H9 (cell line): ENCODE measurements at regions not wholly inside any gene's neighbourhood (a gene's known extent, or its start where the extent isn't known, plus 50 kb on each side); places are given as distances from the start of the nearest gene placed in this dataset.

Experiments used
- DNase-seq: peaks from one replicate; pipeline ENCODE4 v3.0.0-alpha.2; 2017
- H2AFZ ChIP-seq: one replicate; pipeline ENCODE4 v1.6.1; 2013; ENCODE audit warnings: mild to moderate bottlenecking, low read length, control low read depth, moderate library complexity
- H2AK5ac ChIP-seq: 2 replicates; pipeline ENCODE4 v1.6.1; 2013; ENCODE audit warnings: low read length, control low read depth, mixed read lengths; ENCODE audit not compliant: insufficient read length
- H2BK120ac ChIP-seq: one replicate; pipeline ENCODE4 v1.6.1; 2013; ENCODE audit warnings: low read depth, mild to moderate bottlenecking, low read length, control low read depth, inconsistent platforms; ENCODE audit not compliant: poor library complexity, severe bottlenecking
- H2BK12ac ChIP-seq: 2 replicates; pipeline ENCODE4 v1.6.1; 2013; ENCODE audit warnings: low read length, control low read depth, mixed read lengths, low read depth; ENCODE audit not compliant: insufficient read length
- H2BK15ac ChIP-seq: 2 replicates; pipeline ENCODE4 v1.6.1; 2013; ENCODE audit warnings: low read depth, low read length, control low read depth
- H2BK20ac ChIP-seq: one replicate; pipeline ENCODE4 v1.6.1; 2013; ENCODE audit warnings: low read depth, mild to moderate bottlenecking, low read length, control low read depth, inconsistent platforms; ENCODE audit not compliant: poor library complexity, severe bottlenecking
- H2BK5ac ChIP-seq: 2 replicates; pipeline ENCODE4 v1.6.1; 2013; ENCODE audit warnings: low read length, control low read depth, mixed read lengths; ENCODE audit not compliant: insufficient read length
- H3K14ac ChIP-seq: 2 replicates; pipeline ENCODE4 v1.6.1; 2013; ENCODE audit warnings: low read length, control low read depth; ENCODE audit not compliant: insufficient read depth
- H3K18ac ChIP-seq: 2 replicates; pipeline ENCODE4 v1.6.1; 2013; ENCODE audit warnings: low read depth, mild to moderate bottlenecking, mixed read lengths, low read length, control low read depth; ENCODE audit not compliant: insufficient read length
- H3K23ac ChIP-seq: 2 replicates; pipeline ENCODE4 v1.6.1; 2013; ENCODE audit warnings: low read length, control low read depth, mixed read lengths, low read depth; ENCODE audit not compliant: insufficient read length
- H3K23me2 ChIP-seq: 2 replicates; pipeline ENCODE4 v1.6.1; 2013; ENCODE audit warnings: low read depth, mild to moderate bottlenecking, mixed read lengths, low read length, control low read depth; ENCODE audit not compliant: insufficient read length, poor library complexity, severe bottlenecking
- H3K27ac ChIP-seq: 2 replicates; pipeline ENCODE4 v1.5.1; 2013; ENCODE audit warnings: low read length, control low read depth, mixed read lengths, low read depth; ENCODE audit not compliant: insufficient read length
- H3K27me3 ChIP-seq: 2 replicates; pipeline ENCODE4 v1.6.1; 2013; ENCODE audit warnings: low read length, control low read depth, inconsistent platforms; ENCODE audit not compliant: insufficient read depth
- H3K4ac ChIP-seq: 2 replicates; pipeline ENCODE4 v1.6.1; 2013; ENCODE audit warnings: low read depth, mild to moderate bottlenecking, control low read depth, inconsistent platforms, low read length, moderate library complexity
- H3K4me1 ChIP-seq: 2 replicates; pipeline ENCODE4 v1.6.1; 2013; ENCODE audit warnings: low read length, control low read depth, inconsistent platforms; ENCODE audit not compliant: insufficient read depth
- H3K4me2 ChIP-seq: 2 replicates; pipeline ENCODE4 v1.6.1; 2013; ENCODE audit warnings: low read length, control low read depth, mixed read lengths; ENCODE audit not compliant: insufficient read length, insufficient read depth
- H3K56ac ChIP-seq: 2 replicates; pipeline ENCODE4 v1.6.1; 2013; ENCODE audit warnings: low read depth, mild to moderate bottlenecking, mixed read lengths, low read length, control low read depth; ENCODE audit not compliant: insufficient read length
- H3K79me1 ChIP-seq: 2 replicates; pipeline ENCODE4 v1.6.1; 2013; ENCODE audit warnings: low read depth, mild to moderate bottlenecking, moderate library complexity, low read length, control low read depth, inconsistent platforms; ENCODE audit not compliant: insufficient read depth, poor library complexity, severe bottlenecking
- H3K79me2 ChIP-seq: 2 replicates; pipeline ENCODE4 v1.6.1; 2013; ENCODE audit warnings: low read length, control low read depth, inconsistent platforms; ENCODE audit not compliant: insufficient read depth
- H3K9ac ChIP-seq: 2 replicates; pipeline ENCODE4 v1.6.1; 2013; ENCODE audit warnings: low read length, control low read depth, mixed read lengths; ENCODE audit not compliant: insufficient read length; ENCODE audit errors: extremely low read depth
- H3K9me3 ChIP-seq: one replicate; pipeline ENCODE4 v1.6.1; 2013; ENCODE audit warnings: low read depth, low read length, inconsistent platforms; ENCODE audit not compliant: control insufficient read depth
- H3T11ph ChIP-seq: one replicate; pipeline ENCODE4 v1.6.1; 2013; ENCODE audit warnings: mild to moderate bottlenecking, low read length, control low read depth, inconsistent platforms
- H4K20me1 ChIP-seq: one replicate; pipeline ENCODE4 v1.6.1; 2013; ENCODE audit not compliant: control insufficient read depth, insufficient read length, insufficient read depth
- H4K5ac ChIP-seq: 2 replicates; pipeline ENCODE4 v1.6.1; 2013; ENCODE audit warnings: low read depth, mild to moderate bottlenecking, mixed read lengths, low read length, control low read depth; ENCODE audit not compliant: insufficient read length
- H4K8ac ChIP-seq: replicated peaks from 2 replicates; pipeline ENCODE4 v1.6.1; 2013; ENCODE audit warnings: low read length, control low read depth, mixed read lengths, low read depth; ENCODE audit not compliant: insufficient read length
- H4K91ac ChIP-seq: 2 replicates; pipeline ENCODE4 v1.6.1; 2013; ENCODE audit warnings: low read depth, mild to moderate bottlenecking, moderate library complexity, mixed read lengths, low read length, control low read depth; ENCODE audit not compliant: insufficient read length
- H3K27ac Mint-ChIP-seq, 3 experiments: 2 replicates in 2 of 3; 3 replicates in 1 of 3; pipeline ENCODE4 v1.8.0; 2020 to 2021; ENCODE audit warnings: mixed read lengths in 3 of 3, mild to moderate bottlenecking in 1 of 3, moderate library complexity in 1 of 3
- H3K27me3 Mint-ChIP-seq: 2 replicates; pipeline ENCODE4 v1.8.0; 2021; ENCODE audit warnings: low read depth, mild to moderate bottlenecking, moderate library complexity, mixed read lengths
- H3K36me3 Mint-ChIP-seq, 3 experiments: 2 replicates in 2 of 3; 3 replicates in 1 of 3; pipeline ENCODE4 v1.8.0; 2020 to 2021; ENCODE audit warnings: low read depth in 3 of 3, mixed read lengths in 3 of 3; ENCODE audit not compliant: insufficient read depth in 1 of 3
- H3K4me1 Mint-ChIP-seq, 2 experiments: 2 replicates each; pipeline ENCODE4 v1.8.0; 2020; ENCODE audit warnings: mixed read lengths in 2 of 2
- H3K4me3 Mint-ChIP-seq, 2 experiments: 2 replicates in 1 of 2; 3 replicates in 1 of 2; pipeline ENCODE4 v1.8.0; 2020 to 2021; ENCODE audit warnings: mild to moderate bottlenecking in 2 of 2, mixed read lengths in 2 of 2, moderate library complexity in 1 of 2
- H3K9me3 Mint-ChIP-seq, 2 experiments: 2 replicates in 1 of 2; 3 replicates in 1 of 2; pipeline ENCODE4 v1.8.0; 2020; ENCODE audit warnings: mild to moderate bottlenecking in 2 of 2, mixed read lengths in 2 of 2, moderate library complexity in 1 of 2
- CTCF ChIP-seq: fragments of 200-600 bp; sonication (generic); conservative IDR thresholded peaks from 3 replicates; pipeline ENCODE4 v1.8.0; 2021; ENCODE audit warnings: antibody characterized with exemption, mild to moderate bottlenecking
- WGBS: extraction: QIAGEN DNeasy Blood & Tissue Kit; methylation state at CpG from one replicate; pipeline ENCODE4 v1.1.7; 2013; ENCODE audit warnings: missing lambda C conversion rate, low lambda C conversion rate, mixed read lengths; ENCODE audit not compliant: insufficient read length; ENCODE audit errors: extremely low coverage; 5-methylcytosine and 5-hydroxymethylcytosine counted together

- H3K9ac ChIP-seq = no peak overlapping the region
- WGBS = no CpG with 5 or more reads among the region's 4 CpGs
- no peak overlapping the region for H3K18ac ChIP-seq
- no peaks in the 10 kb centered on the region for H4K20me1 ChIP-seq
- no peaks in the 10 kb centered on the region for H3K79me2 ChIP-seq
- H2AFZ ChIP-seq = no peak overlapping the region
- no peak overlapping the region for H3K56ac ChIP-seq
- H2BK5ac ChIP-seq = no peak overlapping the region
- H3K36me3 Mint-ChIP-seq = no peaks in the 10 kb centered on the region
- H2BK15ac ChIP-seq = no peak overlapping the region
- H2BK12ac ChIP-seq = no peak overlapping the region
- H3K9me3 ChIP-seq = no peaks in the 10 kb centered on the region
- no peak overlapping the region for H3K4me3 Mint-ChIP-seq
- H3T11ph ChIP-seq = no peak overlapping the region
- H2BK120ac ChIP-seq = no peak overlapping the region
- no peak overlapping the region for H3K23ac ChIP-seq
- no peak overlapping the region for H3K4me2 ChIP-seq
- H3K4me1 ChIP-seq = peaks cover 4% of the 10 kb centered on the region; the same call in 1 of the 2 replicates
- H3K23me2 ChIP-seq = no peaks in the 10 kb centered on the region
- no peak overlapping the region for H3K14ac ChIP-seq
- H3K27me3 ChIP-seq = no peaks in the 10 kb centered on the region
- H3K27ac ChIP-seq = no peak overlapping the region
- no peak overlapping the region for H4K5ac ChIP-seq
- no peak overlapping the region for H4K91ac ChIP-seq
- no peaks in the 10 kb centered on the region for H3K9me3 Mint-ChIP-seq
- TF ChIP-seq CTCF = no peak
- peaks cover 22 to 28% of the 10 kb centered on the region in 2 experiments for H3K4me1 Mint-ChIP-seq
- H2BK20ac ChIP-seq = no peak overlapping the region
- no peak overlapping the region for H2AK5ac ChIP-seq
- H3K27me3 Mint-ChIP-seq = no peaks in the 10 kb centered on the region
- H4K8ac ChIP-seq = no peak overlapping the region
- H3K27ac Mint-ChIP-seq = no peak overlapping the region
- no peak for DNase-seq
- no peak overlapping the region for H3K4ac ChIP-seq
- no peaks in the 10 kb centered on the region for H3K79me1 ChIP-seq
These were observed 549.0 kb upstream of the ZNF608 start for GRCh38 chr5:125295405-125295872.
